ENCODE measurements at regions not wholly inside any gene's neighbourhood (a gene's known extent, or its start where the extent isn't known, plus 50 kb on each side); places are given as distances from the start of the nearest gene placed in this dataset.
A peak's percentile ranks its signal among the peaks of the same experiment; 100 is the strongest.

DNA sequence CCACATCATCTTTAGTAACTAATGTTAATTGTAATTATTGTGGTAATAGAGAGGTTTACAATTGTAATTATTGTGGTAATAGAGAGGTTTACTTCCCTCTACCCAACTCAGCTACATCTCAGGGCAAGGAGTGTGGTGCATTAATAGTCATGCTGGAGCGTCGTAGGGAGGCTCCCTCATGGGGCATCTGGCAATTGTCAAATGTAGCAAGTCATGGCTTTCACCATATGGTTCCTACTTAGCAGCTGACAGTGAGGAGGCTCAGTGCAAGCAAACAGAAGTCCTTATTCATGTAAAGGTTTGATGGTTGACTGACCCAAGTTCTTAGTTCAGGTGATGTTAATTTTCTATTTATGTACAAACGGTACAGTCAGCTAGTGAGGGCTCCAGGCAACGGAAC, 1012.0 kb downstream of the FLRT2 start:
- no peak for DNase-seq

DNA sequence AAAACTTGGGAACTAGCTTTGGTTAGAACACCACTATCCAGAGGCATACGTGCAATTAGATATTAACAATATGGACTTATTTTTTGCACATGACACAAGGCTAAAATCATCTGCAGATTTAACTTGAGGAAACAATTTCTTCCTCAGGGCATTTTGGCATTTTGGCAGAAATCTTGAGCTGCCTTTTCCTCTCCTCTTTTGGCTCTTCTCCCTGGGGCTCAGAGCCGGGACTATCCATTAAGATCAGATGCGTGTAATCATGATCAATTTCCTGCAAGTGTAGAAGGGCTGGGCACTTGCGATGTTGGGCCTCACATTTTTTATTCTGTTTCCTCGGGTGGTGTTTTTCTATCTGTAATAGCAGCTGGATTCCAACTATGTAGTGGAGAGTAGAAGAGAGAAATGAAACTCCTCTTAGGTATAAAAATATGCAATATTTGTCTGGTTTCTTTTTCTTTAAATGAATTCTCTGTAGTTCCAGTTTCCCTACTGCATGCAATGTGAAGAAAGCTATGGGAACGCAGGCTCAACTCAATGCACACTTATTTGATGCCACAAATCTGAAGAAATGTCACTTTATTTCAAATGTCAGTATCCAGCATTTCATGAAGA, 1010.8 kb downstream of the FLRT2 start:
- DNase-seq: no peak

DNA sequence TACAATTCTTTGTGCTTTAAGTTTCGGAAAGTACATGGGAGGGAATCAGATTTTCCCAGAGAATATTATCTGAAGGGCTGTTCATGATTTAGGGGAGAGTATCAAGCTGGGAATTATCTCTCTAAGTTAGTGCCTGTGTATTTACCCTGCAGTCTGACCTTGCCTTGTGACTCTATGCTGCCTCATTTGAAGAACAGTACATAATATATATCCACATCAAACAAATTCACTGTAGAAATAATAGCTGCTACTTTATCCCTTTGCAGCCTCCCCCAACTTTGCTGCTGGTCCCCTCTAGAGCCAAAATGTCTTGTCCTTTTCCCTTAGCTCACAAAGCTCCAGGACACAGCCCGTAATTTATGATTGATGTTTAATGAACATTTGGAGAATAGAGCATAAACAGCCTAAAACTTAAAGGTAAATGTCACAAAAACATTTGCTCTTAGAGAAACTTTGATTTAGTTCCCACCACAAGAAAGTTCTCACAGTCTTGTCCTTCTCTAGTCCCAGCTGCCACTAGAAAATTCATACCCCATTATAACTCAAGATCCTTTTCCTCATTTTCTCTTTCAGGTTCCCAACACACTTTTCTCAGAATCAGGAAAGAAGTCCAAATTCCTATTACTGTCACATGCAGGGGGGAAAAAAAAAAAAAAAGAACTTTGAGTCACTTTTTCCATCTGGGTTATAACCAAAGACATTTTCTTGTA, 1009.6 kb downstream of the FLRT2 start:
- no peak for DNase-seq

DNA sequence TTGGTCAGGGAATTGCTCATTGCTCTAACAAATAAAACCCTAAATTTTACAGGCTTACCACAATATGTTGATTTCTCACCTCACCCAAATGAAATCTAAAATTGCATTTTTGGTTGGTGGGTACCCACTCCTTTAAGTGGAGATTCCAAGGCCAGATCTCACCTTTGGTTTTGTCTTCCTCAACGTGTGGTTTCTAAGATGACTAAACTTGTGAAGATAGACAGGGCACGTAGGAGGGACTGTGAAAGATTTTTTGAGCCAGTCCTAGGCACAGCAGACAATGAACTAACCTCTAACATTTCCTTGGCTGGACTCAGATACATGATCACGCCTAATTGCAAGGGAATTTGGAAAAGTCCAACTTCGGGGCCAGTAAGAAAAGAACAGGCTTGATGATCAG, 1003.9 kb downstream of the FLRT2 start:
- no peak for DNase-seq

DNA sequence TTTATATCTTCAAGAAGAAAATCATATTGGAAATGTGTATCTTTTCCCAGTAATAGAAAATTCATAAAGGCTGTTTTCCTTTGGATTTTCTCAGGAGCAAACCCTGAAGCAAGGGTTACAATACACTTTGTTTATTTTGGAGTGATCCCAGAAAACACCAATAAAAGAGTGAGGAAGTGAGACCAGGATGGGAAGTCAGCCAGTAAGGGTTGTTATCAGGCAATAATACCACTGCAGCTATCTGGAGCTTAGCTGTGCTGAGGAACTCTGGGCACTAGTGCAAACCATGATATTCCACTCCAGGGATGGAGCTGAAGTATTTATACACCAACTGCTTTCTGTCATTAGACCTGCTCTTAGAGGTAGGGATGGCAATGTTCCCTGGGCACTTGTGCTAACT, 1002.3 kb downstream of the FLRT2 start:
- no peak for DNase-seq

DNA sequence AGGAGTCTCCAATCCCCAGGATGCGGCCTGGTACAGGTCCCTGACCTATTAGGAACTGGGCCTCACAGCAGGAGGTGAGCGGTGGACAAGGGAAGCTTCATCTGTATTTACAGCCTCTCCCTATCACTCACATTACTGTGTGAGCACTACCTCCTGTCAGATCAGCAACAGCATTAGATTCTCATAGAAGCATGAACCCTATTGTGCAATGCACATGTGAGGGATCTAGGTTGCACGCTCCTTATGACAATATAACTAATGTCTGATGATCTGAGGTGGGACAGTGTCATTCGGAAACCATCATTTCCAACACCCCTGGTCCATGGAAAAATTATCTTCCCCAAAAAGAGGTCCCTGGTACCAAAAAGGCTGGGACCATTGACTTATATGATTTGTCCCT, 1000.5 kb downstream of the FLRT2 start:
- no peak for DNase-seq

DNA sequence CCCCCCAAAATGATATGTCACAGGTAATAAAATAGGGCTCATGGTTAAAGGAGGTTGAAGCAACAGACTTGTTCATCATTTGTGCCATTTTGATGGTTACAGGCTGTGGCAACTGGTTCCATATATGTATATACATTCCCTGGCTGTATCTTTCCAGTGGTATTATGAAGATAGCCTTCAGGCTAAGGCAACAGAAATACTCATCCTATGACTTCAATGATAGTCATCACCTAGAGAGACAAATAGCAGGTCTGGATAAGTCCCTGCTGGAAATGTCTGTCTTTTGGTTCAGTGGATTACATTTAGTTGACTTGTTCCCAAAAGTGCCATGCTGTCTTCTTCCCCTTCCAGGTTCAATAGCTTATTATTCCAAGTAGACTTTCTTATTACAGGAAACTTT, 997.4 kb downstream of the FLRT2 start:
- no peak for DNase-seq

DNA sequence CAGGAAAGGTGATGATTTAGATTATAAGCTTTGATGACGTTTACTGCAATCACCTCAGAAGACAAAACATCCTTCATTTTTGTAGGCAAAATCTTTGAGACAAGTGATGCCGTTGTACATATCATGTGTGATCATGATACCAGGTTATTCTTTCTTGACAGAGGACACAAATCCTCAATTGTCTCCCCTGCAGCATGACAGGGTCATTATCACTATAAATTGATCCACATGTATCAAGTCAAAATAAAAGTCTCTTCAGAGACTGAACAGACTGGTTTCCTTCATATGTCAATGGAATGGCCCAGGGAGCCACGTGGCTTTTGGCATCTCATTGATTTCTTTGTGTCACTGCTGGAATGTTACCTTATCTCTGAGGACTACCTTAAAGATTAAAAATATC, 995.7 kb downstream of the FLRT2 start:
- DNase-seq: no peak

DNA sequence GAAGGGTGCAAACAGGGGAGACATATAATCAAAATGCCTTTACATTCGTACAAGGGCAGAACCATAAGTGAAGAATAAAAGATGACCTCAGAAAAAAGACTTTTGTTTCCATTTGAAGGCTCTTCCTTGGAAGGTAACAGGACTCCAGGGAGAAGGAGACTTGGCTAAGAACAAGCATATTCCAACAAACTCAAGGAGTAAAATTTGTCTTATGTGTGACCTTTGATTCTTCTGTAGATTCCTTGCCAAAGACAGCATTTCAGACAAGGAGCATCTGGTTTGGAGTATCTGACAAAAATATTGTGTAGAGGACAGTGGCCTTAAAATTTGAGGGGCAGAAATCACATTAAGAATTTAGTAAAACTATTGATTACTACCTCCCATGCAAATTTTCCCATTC, 991.9 kb downstream of the FLRT2 start:
- no peak for DNase-seq

DNA sequence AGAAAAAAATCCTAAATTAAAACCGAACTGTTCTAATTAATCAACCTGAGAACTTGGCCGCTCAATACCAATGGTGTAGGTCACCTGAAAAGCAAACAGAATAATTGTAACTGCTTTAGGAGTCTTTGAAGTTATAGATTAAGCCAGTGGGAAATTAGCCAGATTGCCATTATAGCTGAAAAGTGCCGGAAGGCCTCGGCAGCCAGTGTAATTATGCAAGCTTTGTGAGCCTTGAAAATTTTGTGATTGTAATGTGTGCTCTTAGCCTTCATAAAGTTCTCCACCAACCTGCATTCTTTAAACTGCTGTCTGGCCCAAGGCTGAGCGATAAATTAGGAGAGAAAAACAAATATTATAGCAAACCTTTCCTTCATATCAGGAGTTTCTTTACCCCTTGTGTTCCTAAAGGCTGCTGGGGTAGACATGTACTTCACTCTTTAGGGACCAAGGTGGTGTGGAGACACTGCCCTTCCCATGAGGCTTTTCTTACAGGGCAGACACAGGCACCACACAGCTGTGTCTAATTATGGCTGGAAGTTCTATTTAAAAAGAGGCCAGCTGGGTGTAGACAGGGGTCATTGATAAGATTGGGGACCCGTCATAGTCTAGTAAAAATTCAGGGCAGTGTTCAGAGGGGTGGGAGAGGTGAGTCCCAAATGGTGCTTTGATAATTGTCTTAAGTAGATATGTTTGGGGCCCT, 991.2 kb downstream of the FLRT2 start:
- DNase-seq: no peak

DNA sequence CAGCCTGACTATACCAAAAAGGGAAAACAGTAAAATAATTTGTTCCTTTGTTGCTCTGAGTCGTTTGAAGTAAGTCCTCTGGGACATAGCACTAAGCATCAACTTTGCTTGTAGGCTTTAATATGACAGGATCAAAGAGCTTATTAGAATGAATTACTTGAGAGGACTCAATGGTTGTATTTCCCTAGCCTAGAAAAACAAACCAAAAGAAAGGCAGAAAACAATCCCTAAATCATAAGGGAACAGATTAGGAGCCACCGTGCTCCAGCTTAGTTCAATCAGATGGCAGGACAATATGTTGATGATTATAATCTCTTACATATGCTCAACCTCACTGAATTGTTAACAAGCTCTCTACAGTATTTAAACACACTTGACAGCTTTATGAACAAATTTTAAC, 988.4 kb downstream of the FLRT2 start:
- DNase-seq: no peak

DNA sequence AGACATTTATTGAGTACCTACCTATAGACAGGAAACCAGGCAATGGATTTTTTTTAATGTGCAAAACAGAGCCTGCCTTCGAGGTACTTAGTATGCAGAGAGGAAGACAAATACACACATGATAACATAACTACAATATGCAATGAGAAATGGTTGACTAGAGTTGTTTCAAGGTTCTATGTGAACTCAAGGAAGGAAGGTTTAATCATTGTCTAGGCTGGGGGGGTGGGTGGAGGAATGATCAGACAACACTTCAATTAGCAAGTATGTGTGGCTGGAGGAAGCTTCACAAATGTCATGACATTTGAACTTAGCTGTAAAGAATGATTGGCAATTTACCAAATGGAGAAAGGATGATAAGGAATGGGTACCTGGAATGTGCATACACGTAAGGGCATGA, 985.3 kb downstream of the FLRT2 start:
- DNase-seq: no peak

DNA sequence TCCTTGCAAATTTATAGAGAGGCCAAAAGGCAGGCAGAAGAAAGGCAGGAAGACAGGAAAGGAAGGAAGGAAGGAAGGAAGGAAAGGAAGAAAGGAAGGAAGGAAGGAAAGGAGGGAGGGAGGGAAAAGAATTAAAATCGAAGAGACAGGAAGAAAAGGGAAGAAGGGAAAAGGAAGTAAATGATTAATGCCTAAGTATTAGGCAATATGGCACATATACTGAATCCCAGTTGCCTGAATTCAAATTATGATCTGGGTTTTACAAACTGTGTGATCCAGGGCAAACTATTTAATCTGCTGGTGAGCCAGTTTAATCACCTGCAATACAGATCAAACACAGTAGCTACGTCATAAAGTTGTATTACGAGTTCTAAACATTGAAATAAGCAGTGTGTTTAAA, 983.6 kb downstream of the FLRT2 start:
- DNase-seq: no peak

DNA sequence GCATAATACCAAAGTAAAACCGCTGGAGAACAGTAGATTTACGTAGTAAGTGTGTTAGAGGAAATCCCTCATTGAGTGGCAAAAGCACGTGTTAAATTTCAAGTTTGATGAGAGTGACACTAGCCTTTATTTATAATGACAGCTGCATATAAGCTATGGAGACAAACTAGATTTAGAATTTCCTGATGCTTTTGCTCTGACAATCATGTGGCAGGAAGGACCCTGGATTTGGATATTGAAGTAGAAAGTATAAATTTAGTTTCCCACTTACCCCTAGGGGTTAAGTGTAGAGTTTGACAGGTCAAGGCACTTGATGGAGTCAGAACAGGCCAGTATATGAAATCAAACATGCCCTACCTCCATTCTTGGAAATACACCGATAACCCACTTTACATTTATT, 983.1 kb downstream of the FLRT2 start:
- no peak for DNase-seq

DNA sequence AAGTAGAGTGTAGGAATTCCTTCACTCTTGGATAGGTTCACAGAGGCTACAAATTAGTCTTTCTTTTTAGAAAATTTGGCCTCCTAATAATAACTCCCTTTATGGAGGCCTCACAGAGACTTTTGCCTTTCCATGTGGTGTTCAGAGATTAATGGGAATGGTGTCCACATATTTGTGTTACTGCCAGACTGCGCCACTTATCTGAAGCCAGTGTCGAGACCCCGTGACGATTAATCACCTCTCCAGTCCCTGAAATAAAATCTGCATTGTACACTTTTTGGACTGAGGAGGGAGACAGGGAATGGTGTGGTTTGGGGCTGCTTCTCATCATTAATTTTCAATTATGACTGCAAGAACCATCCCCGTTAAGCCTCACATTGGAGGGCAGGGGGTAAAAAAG, 980.5 kb downstream of the FLRT2 start:
- no peak for DNase-seq

DNA sequence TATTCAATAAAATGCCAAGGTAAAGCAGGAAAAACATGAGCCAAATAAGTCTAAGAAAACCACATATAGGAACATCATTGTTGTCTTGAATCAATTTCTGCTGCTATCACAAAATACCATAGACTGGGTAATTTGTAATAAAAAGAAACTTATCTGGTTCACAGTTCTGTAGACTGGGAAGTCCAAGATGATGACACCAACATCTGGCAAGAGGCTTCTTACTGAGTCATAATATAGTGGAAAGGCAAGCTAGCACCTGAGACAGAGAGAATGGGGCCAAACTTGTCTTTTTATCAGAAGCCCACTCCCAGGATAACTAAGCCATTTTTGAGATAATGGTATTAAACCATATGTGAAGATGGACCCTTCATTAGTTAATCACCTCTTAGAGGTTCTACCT, 975.9 kb downstream of the FLRT2 start:
- DNase-seq: no peak

DNA sequence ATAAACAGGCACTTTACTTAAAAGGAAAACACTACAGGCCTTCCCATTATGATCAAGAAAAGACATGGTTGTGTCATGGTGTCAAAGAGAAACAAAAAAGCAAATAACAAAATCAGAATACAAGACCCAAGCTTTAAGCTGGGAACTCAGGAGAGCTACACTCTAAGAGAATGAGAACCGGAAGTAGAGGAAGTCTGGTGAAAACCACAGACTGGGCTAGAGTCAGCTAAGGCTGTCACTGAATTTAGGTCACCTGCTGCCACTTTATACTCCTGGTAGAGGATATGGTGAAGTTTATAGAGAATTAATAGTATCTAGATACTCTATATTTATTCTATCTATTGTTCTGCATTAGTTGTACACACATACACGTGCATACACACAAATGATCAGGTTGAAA, 971.7 kb downstream of the FLRT2 start:
- peak; percentile 24 for DNase-seq

DNA sequence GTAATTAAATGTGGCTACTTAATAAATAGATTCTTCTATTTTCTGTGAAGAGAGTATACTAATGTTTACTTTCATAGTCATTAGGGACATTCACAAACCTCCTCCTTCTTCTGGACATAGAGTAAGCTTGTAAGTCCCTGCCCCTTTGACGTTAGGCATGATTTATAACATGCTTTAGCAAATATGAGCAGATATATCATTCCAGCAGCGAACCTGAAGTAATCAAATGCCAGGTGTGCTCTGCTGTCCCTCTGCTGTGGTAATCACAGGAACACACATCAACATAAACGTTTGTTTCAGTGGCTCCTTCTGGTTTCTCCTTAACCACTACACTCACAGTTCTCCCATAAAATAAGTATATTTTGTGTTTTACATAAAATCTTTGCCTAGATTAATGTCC, 961.8 kb downstream of the FLRT2 start:
- no peak for DNase-seq

DNA sequence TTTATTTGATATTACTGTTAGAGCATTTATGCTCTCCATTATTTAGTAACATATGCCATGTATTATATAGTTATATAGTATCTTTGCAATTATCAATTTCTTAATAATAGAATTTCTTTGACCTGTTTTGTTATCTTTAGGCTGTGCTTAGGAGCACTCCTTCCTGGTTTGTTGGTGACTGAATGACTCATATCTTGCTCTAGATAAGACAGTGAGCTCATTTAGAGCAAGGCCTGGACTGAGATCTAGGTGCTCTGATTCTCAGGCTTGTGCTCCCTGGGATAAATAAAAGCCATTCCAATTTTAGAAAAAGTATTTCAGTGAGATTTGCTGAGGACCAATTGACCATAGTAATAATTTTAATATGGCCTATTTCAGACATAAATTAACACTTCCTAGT, 951.2 kb downstream of the FLRT2 start:
- no peak for DNase-seq

DNA sequence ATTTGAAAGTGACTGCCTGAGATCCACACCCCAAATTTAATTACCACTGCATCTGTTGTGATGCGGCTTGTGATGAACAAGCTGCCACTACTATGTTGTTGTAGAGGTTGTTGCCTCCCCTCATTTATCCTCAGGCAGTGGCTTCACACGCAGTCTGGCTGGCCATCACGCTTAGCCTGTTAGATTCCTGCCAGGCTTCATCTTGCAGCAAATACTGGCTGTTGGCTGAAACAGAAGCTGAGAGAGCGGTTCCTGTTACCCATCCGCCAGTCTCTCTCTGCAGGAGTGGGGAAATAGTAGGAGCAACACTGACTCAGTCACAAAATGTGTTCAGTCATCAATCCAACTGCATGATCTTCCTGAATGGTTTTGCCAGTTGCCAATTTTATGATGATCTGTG, 934.4 kb downstream of the FLRT2 start:
- no peak for DNase-seq

DNA sequence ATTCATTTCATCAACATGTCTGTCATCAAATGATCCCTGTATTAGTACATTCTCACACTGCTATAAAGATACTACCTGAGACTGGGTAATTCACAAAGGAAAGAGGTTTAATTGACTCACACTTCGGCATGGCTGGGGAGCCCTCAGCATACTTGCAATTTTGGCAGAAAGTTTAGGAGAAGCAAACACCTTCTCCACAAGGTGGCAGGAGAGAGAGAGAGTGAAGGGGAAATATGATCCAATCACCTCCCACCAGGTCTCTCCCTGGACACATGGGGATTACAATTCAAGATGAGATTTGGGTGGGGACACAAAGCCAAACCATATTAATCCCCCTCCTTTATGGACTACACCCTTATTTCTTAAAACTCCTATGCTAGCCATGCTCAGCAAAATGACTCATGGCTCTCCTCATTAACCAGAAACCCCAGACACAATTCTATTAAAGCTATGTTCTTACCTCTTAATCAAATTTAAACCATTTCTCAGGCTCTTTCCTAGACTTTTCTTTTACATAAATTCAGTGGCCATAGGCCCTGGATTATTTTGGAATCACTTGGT, 932.3 kb downstream of the FLRT2 start:
- peak; percentile 16 for DNase-seq

DNA sequence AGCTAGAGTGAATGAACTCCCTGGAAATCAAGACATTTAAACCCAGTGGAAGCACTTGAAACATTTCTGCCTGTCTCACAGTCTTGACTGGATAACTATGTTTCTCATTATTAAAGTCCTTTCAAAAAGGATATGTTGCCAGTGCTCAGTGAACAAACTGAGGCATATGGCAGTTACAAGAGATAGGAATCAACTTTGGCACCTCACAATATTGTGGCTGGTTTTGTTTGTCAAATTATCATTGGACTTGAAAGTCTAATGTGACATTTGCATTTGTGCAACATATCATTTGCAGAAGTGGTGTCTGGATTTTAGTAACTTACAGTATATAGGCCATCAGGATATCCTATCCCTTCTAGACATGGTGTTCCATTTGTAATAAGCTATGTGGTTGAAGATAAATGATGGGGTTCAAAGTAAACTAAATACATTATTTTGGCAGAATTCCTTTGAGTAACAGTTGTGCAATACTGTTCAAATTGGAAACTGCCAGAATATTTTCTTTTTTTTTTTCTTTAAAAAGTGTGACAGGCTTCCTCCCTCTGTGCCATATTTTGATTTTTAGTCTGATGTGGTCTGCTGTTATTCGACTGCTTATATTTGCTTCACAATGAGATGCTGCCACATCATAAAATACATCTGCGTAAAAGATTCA, 927.7 kb downstream of the FLRT2 start:
- no peak for DNase-seq

DNA sequence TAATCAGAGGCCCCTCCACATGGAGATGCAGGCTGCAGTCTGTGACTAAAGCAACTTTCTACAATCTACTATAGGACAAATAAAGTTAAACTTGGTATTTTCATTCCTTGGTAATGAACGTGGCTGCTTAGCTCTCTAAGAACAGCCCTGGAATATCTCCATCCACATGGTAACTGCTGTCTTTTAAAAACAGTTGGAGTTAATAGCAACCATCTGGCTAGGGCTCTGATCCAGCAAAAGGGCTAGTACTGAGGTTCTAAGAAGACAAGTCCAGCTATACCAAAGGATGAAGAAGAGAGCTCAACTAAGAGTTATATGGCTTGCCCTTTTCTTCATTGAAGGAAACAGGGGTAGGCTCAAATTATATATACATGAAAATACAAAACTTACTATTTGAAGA, 920.1 kb downstream of the FLRT2 start:
- no peak for DNase-seq

DNA sequence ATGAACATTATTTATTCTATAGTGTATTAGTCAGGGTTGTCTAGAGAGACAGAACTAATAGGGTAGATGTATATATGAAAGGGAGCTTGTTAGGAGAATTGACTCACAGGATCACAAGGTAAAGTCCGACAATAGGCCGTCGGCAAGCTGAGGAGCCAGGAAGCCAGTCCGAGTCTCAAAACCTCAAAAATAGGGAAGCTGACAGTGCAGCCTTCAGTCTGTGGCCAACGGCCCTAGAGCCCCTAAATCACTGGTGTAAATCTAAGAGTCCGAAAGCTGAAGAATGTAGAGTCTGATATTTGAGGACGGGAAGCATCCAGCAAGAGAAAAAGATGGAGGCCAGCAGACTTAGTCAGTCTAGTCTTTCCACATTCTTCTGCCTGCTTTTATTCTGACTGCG, 912.2 kb downstream of the FLRT2 start:
- no peak for DNase-seq

All from KG1 (cell line).